Trophoblast cell (in vitro differentiated cells and primary cell): ENCODE measurements at regions not wholly inside any gene's neighbourhood (a gene's known extent, or its start where the extent isn't known, plus 50 kb on each side); places are given as distances from the start of the nearest gene placed in this dataset.
"Not testable (repeated sequence)": the region's sequence is repeated elsewhere in the genome, so short reads cannot be mapped to it uniquely, and the experiment has no call there.

ENCODE experiments used
- DNase-seq, 2 donors: peaks; one replicate each; pipeline ENCODE4 v3.0.0-alpha.2; 2016
- H2AFZ ChIP-seq: 2 replicates; pipeline ENCODE4 v1.6.1; 2013; ENCODE audit warnings: low read length, moderate library complexity, mild to moderate bottlenecking; ENCODE audit not compliant: insufficient read depth, poor library complexity
- H2AK5ac ChIP-seq: 2 replicates; pipeline ENCODE4 v1.6.1; 2013; ENCODE audit warnings: mild to moderate bottlenecking, low read length
- H2BK120ac ChIP-seq: 2 replicates; pipeline ENCODE4 v1.6.1; 2013; ENCODE audit warnings: low read length, mild to moderate bottlenecking, moderate library complexity; ENCODE audit not compliant: insufficient read depth, poor library complexity
- H2BK12ac ChIP-seq: 2 replicates; pipeline ENCODE4 v1.6.1; 2013; ENCODE audit warnings: mild to moderate bottlenecking, low read length, moderate library complexity
- H2BK5ac ChIP-seq: 2 replicates; pipeline ENCODE4 v1.6.1; 2013; ENCODE audit warnings: low read length, low read depth, moderate library complexity, mild to moderate bottlenecking; ENCODE audit not compliant: poor library complexity
- H3K14ac ChIP-seq: 2 replicates; pipeline ENCODE4 v1.6.1; 2013; ENCODE audit warnings: mild to moderate bottlenecking, low read length
- H3K18ac ChIP-seq: 2 replicates; pipeline ENCODE4 v1.6.1; 2013; ENCODE audit warnings: mild to moderate bottlenecking, low read length
- H3K23ac ChIP-seq: 2 replicates; pipeline ENCODE4 v1.6.1; 2013; ENCODE audit warnings: low read length
- H3K27ac ChIP-seq: 2 replicates; pipeline ENCODE4 v1.5.1; 2013; ENCODE audit warnings: low read depth, mild to moderate bottlenecking, inconsistent platforms, low read length, moderate library complexity
- H3K27me3 ChIP-seq: 2 replicates; pipeline ENCODE4 v1.6.1; 2013; ENCODE audit warnings: inconsistent platforms, mild to moderate bottlenecking, low read length, moderate library complexity; ENCODE audit not compliant: insufficient read depth
- H3K36me3 ChIP-seq, 2 experiments: 1 replicate in 1 of 2; 2 replicates in 1 of 2; pipeline ENCODE4 v1.6.1; 2013; ENCODE audit warnings: low read length in 2 of 2, mild to moderate bottlenecking in 2 of 2, moderate library complexity in 1 of 2; ENCODE audit not compliant: insufficient read depth in 2 of 2, control insufficient read depth in 1 of 2
- H3K4ac ChIP-seq: 2 replicates; pipeline ENCODE4 v1.6.1; 2013; ENCODE audit warnings: low read depth, mild to moderate bottlenecking, low read length, moderate library complexity
- H3K4me1 ChIP-seq, 2 experiments: 1 replicate in 1 of 2; 2 replicates in 1 of 2; pipeline ENCODE4 v1.6.1; 2013; ENCODE audit warnings: low read length in 2 of 2, mild to moderate bottlenecking in 2 of 2, moderate library complexity in 1 of 2; ENCODE audit not compliant: insufficient read depth in 2 of 2, control insufficient read depth in 1 of 2
- H3K4me2 ChIP-seq: 2 replicates; pipeline ENCODE4 v1.6.1; 2013; ENCODE audit warnings: inconsistent platforms, mild to moderate bottlenecking, low read length, moderate library complexity
- H3K4me3 ChIP-seq: 2 replicates; pipeline ENCODE4 v1.5.1; 2013; ENCODE audit warnings: mild to moderate bottlenecking, low read depth, low read length, inconsistent platforms
- H3K79me1 ChIP-seq: one replicate; pipeline ENCODE4 v1.6.1; 2013; ENCODE audit warnings: low read length
- H3K79me2 ChIP-seq: 2 replicates; pipeline ENCODE4 v1.6.1; 2013; ENCODE audit warnings: low read length, mild to moderate bottlenecking; ENCODE audit not compliant: control insufficient read depth, insufficient read depth, poor library complexity
- H3K9ac ChIP-seq: 2 replicates; pipeline ENCODE4 v1.6.1; 2013; ENCODE audit warnings: mild to moderate bottlenecking, low read length
- H3K9me3 ChIP-seq: 2 replicates; pipeline ENCODE4 v1.6.1; 2013; ENCODE audit warnings: low read depth, mild to moderate bottlenecking, control low read depth, inconsistent platforms, low read length; ENCODE audit not compliant: insufficient read depth
- H4K12ac ChIP-seq: 2 replicates; pipeline ENCODE4 v1.6.1; 2013; ENCODE audit warnings: low read depth, mild to moderate bottlenecking, low read length, moderate library complexity
- H4K8ac ChIP-seq: 2 replicates; pipeline ENCODE4 v1.6.1; 2013; ENCODE audit warnings: low read depth, mild to moderate bottlenecking, low read length, moderate library complexity
- H4K91ac ChIP-seq: one replicate; pipeline ENCODE4 v1.6.1; 2013; ENCODE audit warnings: low read depth, mild to moderate bottlenecking, low read length, moderate library complexity
- WGBS: extraction: QIAGEN DNeasy Blood & Tissue Kit; methylation state at CpG from one replicate; pipeline ENCODE4 v1.1.7; 2013; ENCODE audit warnings: missing lambda C conversion rate; ENCODE audit not compliant: insufficient read length, insufficient coverage; ENCODE audit errors: extremely low coverage; 5-methylcytosine and 5-hydroxymethylcytosine counted together

GRCh38 chr22:48060266-48060665 lies 1297.8 kb downstream of the TBC1D22A start:
- no peak overlapping the region for H3K4me2 ChIP-seq
- H4K91ac ChIP-seq, result no peak overlapping the region
- H3K27ac ChIP-seq, result no peak overlapping the region
- H3K36me3 ChIP-seq, result no peaks in the 10 kb centered on the region
- no peak overlapping the region for H3K4me3 ChIP-seq
- peaks cover 2% of the 10 kb centered on the region for H3K9me3 ChIP-seq
- H3K18ac ChIP-seq, result no peak overlapping the region
- no CpG with 5 or more reads among the region's 7 CpGs for WGBS
- DNase-seq, result no peak
- H4K12ac ChIP-seq, result no peak overlapping the region
- no peak overlapping the region for H2BK5ac ChIP-seq
- no peaks in the 10 kb centered on the region for H3K79me2 ChIP-seq
- H3K4me1 ChIP-seq, result no peaks in the 10 kb centered on the region
- no peak overlapping the region for H2AFZ ChIP-seq
- H3K4ac ChIP-seq, result no peak overlapping the region
- no peaks in the 10 kb centered on the region for H3K27me3 ChIP-seq
- H3K23ac ChIP-seq, result no peak overlapping the region
- H4K8ac ChIP-seq, result no peak overlapping the region
- H2BK120ac ChIP-seq, result no peak overlapping the region
- H3K9ac ChIP-seq, result no peak overlapping the region
- no peak overlapping the region for H2AK5ac ChIP-seq
- no peak overlapping the region for H2BK12ac ChIP-seq
- no peaks in the 10 kb centered on the region for H3K79me1 ChIP-seq
- H3K14ac ChIP-seq, result no peak overlapping the region

- H3K4ac ChIP-seq, H3K79me2 ChIP-seq, H4K8ac ChIP-seq, DNase-seq, H3K27ac ChIP-seq, H3K9me3 ChIP-seq, H2AK5ac ChIP-seq, H3K9ac ChIP-seq, H4K12ac ChIP-seq, H2BK12ac ChIP-seq, H3K4me1 ChIP-seq, H3K23ac ChIP-seq, H3K79me1 ChIP-seq, H3K4me3 ChIP-seq, H2AFZ ChIP-seq, H3K4me2 ChIP-seq, H3K14ac ChIP-seq, H3K18ac ChIP-seq, H2BK5ac ChIP-seq, H3K36me3 ChIP-seq, H4K91ac ChIP-seq, H2BK120ac ChIP-seq, H3K27me3 ChIP-seq: not testable (repeated sequence)
- WGBS, result no CpG with 5 or more reads among the region's 4 CpGs
Observed at GRCh38 chr22:48059521-48059920, 1297.1 kb downstream of the TBC1D22A start.

- Histone ChIP-seq H3K79me1 (no peaks in the 10 kb centered on the region), H4K91ac (no peak overlapping the region)
- WGBS, result no CpG with 5 or more reads among the region's 22 CpGs
Observed at GRCh38 chr22:48057116-48057835, 1294.8 kb downstream of the TBC1D22A start.

GRCh38 chr22:48055827-48056226 lies 1293.4 kb downstream of the TBC1D22A start:
- no peak overlapping the region for H2AK5ac ChIP-seq
- no peak overlapping the region for H3K4ac ChIP-seq
- H3K36me3 ChIP-seq, result no peaks in the 10 kb centered on the region
- H3K9me3 ChIP-seq, result no peaks in the 10 kb centered on the region
- H3K4me2 ChIP-seq, result no peak overlapping the region
- no peak overlapping the region for H3K4me3 ChIP-seq
- H2BK120ac ChIP-seq, result no peak overlapping the region
- no peak overlapping the region for H3K14ac ChIP-seq
- no peaks in the 10 kb centered on the region for H3K79me2 ChIP-seq
- no peak overlapping the region for H4K91ac ChIP-seq
- no peak overlapping the region for H3K9ac ChIP-seq
- H3K27ac ChIP-seq, result no peak overlapping the region
- no peak for DNase-seq
- no CpG with 5 or more reads among the region's 11 CpGs for WGBS
- H3K18ac ChIP-seq, result no peak overlapping the region
- no peak overlapping the region for H4K12ac ChIP-seq
- H3K23ac ChIP-seq, result no peak overlapping the region
- no peaks in the 10 kb centered on the region for H3K4me1 ChIP-seq
- H2BK5ac ChIP-seq, result no peak overlapping the region
- no peaks in the 10 kb centered on the region for H3K79me1 ChIP-seq
- H2BK12ac ChIP-seq, result no peak overlapping the region
- no peak overlapping the region for H2AFZ ChIP-seq
- no peak overlapping the region for H4K8ac ChIP-seq
- H3K27me3 ChIP-seq, result no peaks in the 10 kb centered on the region

More at GRCh38 chr22:48057116-48057835, 1294.8 kb downstream of the TBC1D22A start:
- H3K18ac ChIP-seq, result no peak overlapping the region
- H2BK5ac ChIP-seq, result no peak overlapping the region
- H3K23ac ChIP-seq, result no peak overlapping the region
- H2BK12ac ChIP-seq, result no peak overlapping the region
- no peak overlapping the region for H3K9ac ChIP-seq
- no peak for DNase-seq
- no peak overlapping the region for H3K14ac ChIP-seq
- H4K12ac ChIP-seq, result no peak overlapping the region
- H3K4me1 ChIP-seq, result no peaks in the 10 kb centered on the region
- H3K9me3 ChIP-seq, result peaks cover under 1% of the 10 kb centered on the region
- no peak overlapping the region for H2BK120ac ChIP-seq
- no peak overlapping the region for H2AFZ ChIP-seq
- no peak overlapping the region for H3K4ac ChIP-seq
- H3K27ac ChIP-seq, result no peak overlapping the region
- no peak overlapping the region for H3K4me3 ChIP-seq
- no peaks in the 10 kb centered on the region for H3K79me2 ChIP-seq
- no peak overlapping the region for H2AK5ac ChIP-seq
- no peaks in the 10 kb centered on the region for H3K27me3 ChIP-seq
- H3K36me3 ChIP-seq, result no peaks in the 10 kb centered on the region
- no peak overlapping the region for H3K4me2 ChIP-seq
- H4K8ac ChIP-seq, result no peak overlapping the region
